Cardiac fibroblast (primary cell): ENCODE measurements at regions not wholly inside any gene's neighbourhood (a gene's known extent, or its start where the extent isn't known, plus 50 kb on each side); places are given as distances from the start of the nearest gene placed in this dataset.
A peak's percentile ranks its signal among the peaks of the same experiment; 100 is the strongest.

Experiments used
- DNase-seq, 2 donors: peaks; one replicate each; pipeline versions ENCODE4 v3.0.0 to v3.0.0-alpha.2; 2010; ENCODE audit warnings: low read depth in 2 of 2
- H3K4me3 ChIP-seq, 2 donors: replicated peaks in 1 of 2; 1 replicate in 1 of 2; 2 replicates in 1 of 2; pipeline ENCODE4 v1.5.1; 2011; ENCODE audit warnings: low read depth in 2 of 2, low read length in 2 of 2, mild to moderate bottlenecking in 2 of 2, moderate library complexity in 1 of 2
- TF ChIP-seq, protein P1 (sequence below): IDR thresholded peaks from one replicate; pipeline ENCODE4 v1.5.1; 2011; ENCODE audit warnings: low read depth, mild to moderate bottlenecking, low read length, inconsistent platforms

DNA sequence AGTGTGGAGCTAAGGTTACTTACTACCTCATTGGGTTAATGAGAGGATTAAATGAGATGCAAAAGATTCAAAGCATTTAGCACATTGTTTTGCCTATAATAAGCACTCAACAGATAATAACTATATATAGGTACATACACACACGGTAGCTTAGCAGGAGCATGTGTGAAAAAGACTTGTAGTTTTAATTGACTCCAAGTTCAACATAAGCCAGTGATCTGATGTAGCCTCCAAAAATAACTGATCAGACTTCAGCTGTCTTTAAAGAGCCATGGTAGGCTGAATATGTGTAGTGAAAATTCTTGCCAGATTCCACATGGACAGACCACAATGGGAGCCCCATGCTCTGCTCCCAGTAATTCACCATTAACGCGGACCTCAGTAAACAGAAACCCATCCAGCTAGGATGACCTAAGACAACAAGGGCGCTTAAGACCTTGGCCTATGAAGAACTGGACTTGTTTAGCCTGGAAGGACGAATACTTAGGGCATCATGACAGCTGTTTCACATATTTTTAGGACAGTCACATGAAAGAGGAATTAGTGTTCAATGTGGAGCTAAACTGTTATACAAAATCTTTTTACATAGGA is 115.1 kb upstream of the ZNF366 start:
- H3K4me3 ChIP-seq: no peak overlapping the region
- no peak for DNase-seq
- TF ChIP-seq, protein P1, sequence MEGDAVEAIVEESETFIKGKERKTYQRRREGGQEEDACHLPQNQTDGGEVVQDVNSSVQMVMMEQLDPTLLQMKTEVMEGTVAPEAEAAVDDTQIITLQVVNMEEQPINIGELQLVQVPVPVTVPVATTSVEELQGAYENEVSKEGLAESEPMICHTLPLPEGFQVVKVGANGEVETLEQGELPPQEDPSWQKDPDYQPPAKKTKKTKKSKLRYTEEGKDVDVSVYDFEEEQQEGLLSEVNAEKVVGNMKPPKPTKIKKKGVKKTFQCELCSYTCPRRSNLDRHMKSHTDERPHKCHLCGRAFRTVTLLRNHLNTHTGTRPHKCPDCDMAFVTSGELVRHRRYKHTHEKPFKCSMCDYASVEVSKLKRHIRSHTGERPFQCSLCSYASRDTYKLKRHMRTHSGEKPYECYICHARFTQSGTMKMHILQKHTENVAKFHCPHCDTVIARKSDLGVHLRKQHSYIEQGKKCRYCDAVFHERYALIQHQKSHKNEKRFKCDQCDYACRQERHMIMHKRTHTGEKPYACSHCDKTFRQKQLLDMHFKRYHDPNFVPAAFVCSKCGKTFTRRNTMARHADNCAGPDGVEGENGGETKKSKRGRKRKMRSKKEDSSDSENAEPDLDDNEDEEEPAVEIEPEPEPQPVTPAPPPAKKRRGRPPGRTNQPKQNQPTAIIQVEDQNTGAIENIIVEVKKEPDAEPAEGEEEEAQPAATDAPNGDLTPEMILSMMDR: no peak

DNA sequence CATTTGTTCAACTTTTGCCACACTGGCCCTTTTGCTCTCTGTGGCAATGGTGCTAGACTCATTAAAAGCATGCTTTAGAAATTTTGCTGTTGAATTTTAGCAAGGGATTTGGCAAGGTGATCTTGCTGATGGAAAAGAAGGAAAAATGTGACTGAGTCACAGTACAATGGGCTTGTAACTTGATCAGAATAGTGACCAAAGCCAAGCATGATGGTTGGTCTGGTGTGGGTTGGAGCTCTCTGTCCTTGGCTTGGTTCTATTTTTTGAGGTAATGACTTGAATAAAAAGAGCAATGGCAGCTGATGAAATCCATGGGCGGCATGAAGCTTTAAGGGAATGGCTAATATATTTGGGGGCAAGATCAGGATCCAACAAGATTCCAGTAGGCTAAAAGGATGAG is 114.4 kb upstream of the ZNF366 start:
- H3K4me3 ChIP-seq: no peak overlapping the region
- DNase-seq: no peak
- TF ChIP-seq, protein P1: no peak

DNA sequence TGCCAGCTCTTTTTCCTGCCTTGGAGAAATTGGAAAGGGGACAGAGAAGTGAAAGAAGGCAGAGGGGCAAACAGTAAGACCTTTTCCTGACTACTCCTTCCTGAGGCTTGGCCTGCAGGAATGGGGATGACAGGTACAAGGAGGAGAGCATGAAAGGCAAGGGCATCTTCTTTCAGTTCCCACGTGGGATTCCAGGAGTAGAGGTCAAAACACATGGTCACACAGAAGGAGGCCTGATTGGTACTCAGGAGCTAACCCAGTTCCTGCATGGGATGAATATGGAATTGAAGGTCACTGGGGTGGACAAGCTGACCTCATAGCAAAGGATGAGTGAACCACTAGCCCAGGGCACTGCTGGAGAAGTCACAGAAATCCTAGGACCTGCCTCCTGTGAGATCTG is 112.5 kb upstream of the ZNF366 start:
- TF ChIP-seq, protein P1: no peak
- DNase-seq: no peak
- H3K4me3 ChIP-seq: no peak overlapping the region

DNA sequence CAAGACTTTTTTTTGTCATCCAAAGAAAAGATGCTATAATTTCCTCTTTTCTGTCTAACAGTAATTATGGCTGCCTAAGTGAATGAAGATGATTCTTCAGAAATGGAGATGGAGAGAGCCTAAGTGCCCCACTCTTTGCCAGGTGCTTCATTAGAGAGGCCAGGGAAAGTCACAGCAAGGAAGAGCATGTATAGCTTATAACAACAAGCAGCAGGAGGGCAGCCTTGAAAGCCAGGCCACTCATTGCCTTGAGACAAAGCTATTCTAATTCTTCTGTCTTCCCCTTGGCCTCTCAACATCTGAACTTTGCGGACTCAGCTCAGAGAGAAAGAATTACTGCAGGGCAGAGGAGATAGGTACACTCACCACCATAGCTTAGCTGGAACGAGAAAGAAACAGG is 112.0 kb upstream of the ZNF366 start:
- TF ChIP-seq, protein P1: no peak
- DNase-seq: no peak

DNA sequence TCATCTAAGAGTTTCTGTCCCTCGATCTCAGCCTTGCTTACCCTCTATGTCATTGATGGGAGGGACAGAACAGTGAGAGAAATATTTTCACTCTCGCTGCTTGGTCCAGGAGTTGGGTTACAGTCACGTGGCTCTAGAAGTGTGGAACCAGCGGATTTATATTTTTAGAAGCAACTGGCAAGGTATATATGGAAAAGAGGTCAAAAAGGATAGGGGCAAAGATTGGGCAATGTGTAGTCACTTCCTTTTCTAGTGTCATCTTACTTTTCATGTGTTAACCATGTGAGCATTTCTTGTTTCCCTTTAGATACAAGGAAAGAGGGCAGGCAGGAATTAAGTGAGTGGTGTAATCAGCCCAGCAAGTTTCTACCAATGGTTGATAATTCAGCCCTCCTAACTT is 111.5 kb upstream of the ZNF366 start:
- peak in 1 of 2 donors; percentile 13 for DNase-seq
- TF ChIP-seq, protein P1: no peak
- no peak overlapping the region for H3K4me3 ChIP-seq

More for the DNA sequence above, 112.0 kb upstream of the ZNF366 start:
- no peak overlapping the region for H3K4me3 ChIP-seq

DNA sequence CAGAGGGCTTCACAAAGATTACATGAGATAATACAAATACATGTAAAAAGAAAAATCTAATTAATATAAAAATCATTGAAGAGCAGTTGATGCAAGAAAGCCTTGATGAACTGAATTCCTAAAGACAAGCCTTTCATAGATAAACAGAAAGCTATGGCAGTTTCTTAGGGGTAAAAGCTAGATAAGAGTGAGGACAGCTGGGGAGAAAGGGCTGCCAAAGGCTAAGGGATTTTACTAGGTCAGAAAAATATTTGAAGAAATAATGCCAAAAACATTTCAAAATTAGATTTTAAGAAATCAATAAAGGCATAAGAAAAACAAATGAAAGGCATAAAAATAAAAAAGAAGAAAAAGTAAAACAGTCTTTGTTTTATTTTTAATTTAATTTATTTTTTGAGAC is 107.9 kb upstream of the ZNF366 start:
- DNase-seq: no peak
- TF ChIP-seq, protein P1: no peak
- no peak overlapping the region for H3K4me3 ChIP-seq

DNA sequence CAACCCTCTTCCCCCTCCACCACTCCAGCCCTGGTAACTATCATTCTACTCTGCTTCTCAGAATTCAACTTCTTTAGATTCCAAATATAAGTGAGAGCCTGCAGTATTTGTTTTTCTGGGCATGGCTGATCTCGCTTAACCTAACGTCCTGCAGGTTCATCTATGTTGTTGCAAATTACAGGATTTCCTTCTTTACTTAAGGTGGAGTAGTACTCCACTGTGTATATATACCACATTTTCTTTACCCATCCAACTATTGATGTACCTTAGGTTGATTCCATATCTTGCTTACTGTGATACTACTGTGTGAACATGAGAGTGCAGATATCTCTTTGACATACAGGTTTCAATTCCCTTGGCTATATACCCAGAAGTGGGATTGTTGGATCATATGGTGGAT is 106.3 kb upstream of the ZNF366 start:
- H3K4me3 ChIP-seq: no peak overlapping the region
- no peak for DNase-seq
- TF ChIP-seq, protein P1: no peak
